Fibroblast of skin of scalp (primary cell): ENCODE measurements at regions not wholly inside any gene's neighbourhood (a gene's known extent, or its start where the extent isn't known, plus 50 kb on each side); places are given as distances from the start of the nearest gene placed in this dataset.

Experiments
- DNase-seq: peaks from one replicate; pipeline ENCODE4 v3.0.0-alpha.2; 2013

DNA sequence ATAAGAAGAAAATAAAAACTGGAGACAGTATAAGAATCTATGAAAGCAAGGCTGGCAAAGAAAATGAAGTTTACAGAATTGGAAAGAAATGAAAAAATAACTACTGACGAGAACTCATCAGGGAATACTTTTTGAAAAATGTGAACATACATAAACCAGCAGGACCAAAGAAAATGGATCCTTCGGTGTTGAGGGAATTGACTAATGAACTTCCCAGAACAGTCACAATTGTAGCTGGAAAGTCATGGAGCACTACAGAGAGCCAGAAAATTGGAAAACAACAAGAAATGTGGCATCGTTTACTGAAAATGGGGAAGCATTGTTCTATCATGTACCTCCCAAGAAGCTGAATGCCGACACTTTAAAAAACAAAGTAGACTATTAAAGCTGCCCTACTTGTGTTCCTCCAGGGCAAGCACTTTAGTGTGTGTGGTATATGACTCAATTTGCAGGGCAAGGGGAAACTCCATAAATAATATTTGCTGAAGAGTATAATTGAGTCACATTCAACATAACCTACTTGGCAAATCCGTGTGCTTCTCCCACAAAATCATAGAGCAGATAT, 1221.6 kb upstream of the NRXN1 start:
- no peak for DNase-seq

DNA sequence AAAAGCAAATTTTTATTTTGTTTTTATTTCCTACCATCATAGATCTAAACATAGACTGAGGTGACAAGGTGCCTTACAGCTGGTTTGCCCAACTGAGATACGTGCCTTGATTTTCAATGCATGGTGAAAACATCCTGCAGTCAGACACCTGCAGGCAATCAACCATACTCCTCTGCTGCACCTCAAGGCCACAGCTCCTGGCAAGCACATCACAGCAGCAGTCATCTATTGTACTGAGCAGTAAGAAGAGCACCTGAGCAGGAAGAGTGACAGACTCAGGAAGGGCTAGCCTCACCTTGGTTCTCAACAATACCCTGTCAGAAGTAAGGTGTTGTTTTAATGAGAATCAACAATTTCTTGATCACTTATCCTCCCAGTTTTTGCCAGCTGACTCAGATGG, 1206.8 kb upstream of the NRXN1 start:
- DNase-seq: no peak

DNA sequence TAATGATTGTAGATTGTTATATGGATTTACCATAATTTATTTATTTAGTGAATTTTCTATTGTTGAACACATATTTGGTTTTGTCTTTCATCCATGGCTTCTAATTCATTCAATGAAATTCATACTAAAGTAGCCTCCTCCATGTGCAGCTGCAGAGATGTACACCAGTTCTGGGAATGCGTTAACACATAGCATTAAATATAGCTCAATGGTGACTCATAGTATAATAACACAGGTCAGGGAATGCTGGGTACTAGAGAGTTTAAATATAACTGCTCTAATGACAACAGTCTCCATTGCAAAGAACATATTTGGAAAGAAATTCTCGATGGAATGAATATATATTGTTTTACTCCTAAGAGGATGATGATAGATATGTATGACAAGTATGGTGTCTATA, 1190.2 kb upstream of the NRXN1 start:
- peak; percentile 75 for DNase-seq

DNA sequence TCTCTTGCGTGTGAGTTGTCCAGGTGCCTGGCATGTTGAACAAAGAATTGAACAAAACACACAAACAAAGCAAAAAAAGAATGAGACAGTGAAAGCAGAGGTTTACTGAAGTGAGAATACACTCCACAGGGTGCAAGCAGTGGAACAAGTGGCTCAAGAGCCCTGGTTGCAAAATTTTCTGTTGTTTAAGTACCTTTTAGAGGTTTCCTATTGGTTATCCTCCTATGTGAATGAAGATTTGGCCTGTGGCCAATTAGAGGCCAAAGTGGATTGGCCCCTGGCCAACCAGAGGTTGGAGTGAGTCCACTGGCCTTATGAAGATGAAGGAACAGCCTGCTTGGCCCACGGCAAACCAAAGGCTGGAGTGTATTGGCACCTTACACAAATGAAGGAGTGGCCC, 1188.5 kb upstream of the NRXN1 start:
- DNase-seq: no peak

DNA sequence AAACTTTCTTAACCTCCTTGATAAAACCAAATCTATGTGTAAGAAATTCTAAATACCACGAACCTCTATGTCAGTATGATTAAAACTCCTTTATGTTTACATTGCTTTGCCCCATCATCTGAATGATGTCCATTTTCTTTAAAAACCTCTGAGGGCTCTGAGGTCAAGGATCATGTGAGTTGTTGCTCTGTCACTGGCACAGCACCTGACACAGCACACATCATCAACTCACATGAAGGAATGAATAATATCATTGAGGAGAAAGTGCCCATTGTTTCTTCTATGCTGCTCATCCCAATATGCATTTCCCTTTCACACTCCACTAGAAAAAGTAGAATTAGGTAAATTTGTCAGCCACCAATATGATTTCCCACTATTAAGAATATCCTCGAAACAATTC, 1178.7 kb upstream of the NRXN1 start:
- DNase-seq: no peak

DNA sequence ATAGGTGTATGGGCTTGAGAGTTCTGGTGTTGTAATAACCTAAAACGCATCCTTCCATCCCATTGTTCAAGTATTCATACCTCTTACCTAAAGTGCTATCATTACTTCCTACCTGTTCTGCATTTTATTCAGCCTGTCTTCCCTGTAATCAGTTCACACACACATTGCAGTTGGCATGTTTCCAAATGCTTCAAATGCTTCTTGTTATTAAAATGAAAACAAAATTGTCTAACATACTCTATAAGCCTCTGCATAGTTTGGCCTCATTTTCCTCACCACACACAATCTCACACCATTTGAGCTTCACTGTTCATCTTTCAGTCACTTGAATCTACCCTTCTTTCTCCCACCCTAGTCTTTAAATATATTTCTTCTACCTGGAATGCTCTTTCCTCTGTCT, 1178.2 kb upstream of the NRXN1 start:
- peak; percentile 12 for DNase-seq

DNA sequence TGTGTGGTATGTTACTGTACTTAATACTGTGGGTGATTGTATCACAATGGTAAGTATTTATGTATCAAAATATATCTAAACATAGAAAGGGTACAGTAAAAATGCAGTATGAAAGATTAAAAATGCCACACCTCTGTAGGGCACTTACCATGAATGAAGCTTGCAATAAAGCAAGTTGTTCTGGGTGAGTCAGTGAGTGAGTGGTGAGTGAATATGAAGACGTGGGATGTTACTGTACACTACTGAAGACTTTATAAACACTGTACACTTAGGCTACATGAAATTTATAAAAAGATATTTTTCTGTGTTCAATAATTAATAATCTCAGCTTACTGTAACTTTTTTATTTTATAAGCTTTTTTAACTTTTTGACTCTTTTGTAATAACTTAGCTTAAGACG, 1162.4 kb upstream of the NRXN1 start:
- no peak for DNase-seq

DNA sequence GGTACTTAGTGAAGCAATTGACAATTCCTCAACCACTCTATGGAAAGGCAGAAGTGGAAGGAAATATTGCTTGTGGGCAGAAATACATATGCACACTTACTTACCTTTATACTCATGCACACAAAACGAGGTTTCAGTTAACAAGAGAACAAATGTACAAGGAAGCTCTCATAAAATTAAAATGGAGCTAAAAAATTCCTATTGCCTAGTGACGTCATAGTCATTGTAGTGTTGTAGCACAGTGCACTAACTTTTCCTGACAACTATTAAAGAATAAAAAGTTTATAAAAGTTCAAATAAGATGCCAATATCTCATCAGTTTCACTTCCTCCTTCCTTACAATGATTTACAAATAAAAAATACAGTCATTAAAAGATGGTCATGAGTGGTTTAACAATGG, 1161.9 kb upstream of the NRXN1 start:
- no peak for DNase-seq

DNA sequence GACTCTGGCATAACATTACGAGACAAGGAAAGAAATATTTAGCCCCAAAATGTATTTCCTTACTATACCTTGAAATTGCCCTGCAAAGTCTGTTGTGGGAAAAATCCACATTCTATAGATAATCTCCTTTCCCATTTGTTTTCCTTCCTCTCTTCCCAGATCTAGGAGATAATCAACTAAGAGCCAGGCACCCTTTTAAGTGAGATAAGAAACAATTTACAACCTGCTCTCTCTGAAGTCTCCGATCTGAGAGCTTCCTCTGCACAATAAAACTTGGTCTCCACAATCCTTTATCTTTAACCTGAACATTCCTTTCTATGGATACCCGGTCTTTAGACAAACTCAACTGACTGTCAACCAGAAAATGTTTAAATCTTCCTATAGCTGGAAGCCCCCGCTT, 1160.7 kb upstream of the NRXN1 start:
- no peak for DNase-seq

DNA sequence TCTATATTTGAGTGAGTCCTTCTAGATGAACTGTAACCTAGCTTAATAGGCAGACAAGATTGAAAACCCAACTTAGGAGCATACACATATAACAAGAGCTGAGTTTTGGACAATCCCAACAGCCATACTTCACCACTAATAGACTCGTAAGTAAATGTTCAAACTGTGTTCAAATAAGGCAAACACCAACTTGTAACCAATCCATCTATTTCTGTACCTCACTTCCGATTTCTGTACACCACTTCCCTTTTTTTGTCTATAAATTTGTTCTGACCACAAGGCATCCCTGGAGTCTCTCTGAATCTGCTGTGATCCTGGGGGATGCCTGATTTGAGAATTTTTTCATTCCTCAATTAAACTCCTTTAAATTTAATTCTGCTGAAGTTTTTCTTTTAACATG, 1149.1 kb upstream of the NRXN1 start:
- no peak for DNase-seq

DNA sequence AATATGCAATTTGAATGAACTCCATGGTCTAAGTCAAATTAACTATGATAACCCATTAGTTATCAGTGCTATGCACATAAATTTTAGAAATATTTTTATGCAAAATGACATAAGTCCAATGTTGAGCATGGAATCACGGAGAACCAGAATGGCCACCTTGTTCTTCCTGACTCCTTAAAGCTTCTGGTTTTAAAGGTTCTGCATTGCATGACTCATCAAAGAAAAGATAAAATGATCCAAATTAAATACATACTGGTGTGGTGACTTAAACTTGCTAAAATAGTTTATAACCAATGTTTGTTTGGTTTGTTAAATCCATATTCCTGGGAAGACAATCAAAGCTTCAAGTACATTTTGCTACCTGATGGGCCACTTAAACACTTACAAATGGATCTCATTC, 1146.9 kb upstream of the NRXN1 start:
- DNase-seq: peak; percentile 3

DNA sequence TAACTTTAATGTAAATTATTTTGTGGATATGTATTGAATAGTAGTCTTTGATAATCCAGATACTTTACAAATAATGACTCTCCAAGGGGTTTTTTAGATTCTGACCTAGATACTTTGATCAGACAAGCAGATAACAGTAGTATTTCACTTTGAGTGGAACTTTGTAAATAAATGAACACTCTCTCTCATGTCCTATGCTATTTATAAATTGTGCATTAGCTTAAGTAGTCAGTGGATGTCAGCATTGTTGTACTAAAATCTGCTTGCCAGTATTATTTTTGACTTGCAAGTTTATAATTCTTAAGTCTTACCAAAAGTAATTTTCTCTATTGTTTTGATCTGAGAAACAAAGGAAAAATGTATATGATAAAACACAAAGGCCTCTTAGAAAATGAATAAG, 1113.1 kb upstream of the NRXN1 start:
- DNase-seq: peak; percentile 21

DNA sequence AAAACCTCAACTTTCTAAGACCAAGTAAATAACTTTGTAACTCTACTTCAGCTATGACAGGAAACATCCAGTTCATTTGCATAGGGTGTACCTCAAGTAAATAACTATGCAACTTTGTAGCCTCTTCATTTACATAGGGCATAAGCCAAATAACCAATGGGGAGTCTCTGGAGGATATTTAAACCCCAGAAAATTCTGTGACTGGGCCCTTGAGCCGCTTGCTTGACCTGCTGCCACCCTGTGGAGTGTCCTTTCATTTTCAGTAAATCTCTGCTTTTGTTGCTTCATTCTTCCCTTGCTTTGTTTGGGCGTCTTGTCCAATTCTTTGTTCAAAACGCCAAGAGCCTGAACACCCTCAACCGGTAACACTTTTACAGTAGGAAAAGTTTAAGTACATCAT, 1112.7 kb upstream of the NRXN1 start:
- DNase-seq: peak; percentile 9

DNA sequence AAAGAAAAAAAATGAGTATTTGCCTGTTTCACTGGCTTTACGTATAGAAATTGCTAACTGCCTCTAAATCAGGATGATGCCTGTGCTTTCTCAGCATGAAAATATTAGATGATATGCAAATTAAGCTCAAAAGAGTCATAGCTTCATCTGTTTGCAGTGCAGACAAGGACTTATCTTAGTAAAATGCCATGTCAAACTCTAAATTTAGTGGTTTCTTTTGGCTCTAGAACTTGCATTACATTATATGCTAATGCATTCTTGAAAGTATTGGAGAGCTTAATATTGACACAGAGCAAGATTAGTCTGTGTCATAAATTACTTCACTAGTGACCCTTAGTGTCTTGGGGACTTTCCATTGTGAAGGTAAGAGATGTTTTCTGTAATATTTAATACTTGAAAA, 1109.1 kb upstream of the NRXN1 start:
- DNase-seq: peak; percentile 48

DNA sequence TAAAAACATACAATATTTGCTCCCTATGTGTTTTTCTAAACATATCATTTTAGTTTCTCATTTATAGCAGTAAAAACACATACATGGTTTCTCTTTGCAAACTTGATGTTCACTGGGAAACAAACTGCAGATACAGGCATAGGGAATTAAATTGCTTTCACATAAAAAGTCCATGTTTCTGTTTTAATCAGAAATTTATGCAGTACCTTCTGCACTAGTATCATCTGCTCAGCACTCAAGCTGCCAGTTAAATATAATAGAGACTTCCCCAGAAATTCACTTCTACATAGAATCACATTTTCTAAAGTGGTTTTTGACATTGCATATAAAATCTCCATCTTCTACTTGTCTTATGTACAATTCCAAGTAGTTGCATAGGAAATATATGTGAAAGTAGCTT, 1107.3 kb upstream of the NRXN1 start:
- no peak for DNase-seq

DNA sequence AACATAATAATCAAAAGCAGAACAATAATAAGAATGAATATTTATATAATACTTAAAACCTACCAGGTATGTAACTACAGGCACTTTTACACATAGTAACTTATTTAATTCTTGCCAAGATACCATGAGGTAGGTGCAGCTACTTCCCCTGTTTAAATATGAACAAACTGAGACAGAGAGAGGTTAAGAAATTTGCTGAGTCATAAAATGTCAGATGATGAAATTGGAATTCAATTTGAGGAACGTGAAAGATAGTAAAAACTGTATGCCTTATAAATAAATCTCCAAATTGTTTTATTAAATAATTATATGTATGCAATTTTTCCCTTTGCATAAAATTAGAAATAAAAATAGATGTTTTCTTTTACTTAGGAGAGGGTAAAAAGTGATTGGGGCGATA, 1103.3 kb upstream of the NRXN1 start:
- no peak for DNase-seq

DNA sequence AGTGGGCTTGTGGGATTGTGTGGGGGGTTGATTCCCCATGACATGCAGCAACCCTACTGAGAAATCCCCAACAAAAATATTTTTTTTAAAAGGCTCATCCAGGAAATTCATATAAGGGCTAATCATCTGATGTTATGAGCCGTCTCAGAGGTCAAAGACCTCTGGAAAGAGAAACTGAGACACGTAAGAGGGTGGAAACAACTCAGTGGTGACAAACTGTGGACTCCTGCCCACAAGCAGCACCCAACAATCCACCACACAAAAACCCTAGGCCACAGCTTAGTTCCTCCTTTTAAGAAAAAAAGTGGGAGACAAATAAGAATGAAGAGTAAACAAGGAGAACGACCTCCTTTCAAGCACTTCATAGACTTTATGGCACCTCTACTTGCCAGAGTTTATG, 1096.1 kb upstream of the NRXN1 start:
- DNase-seq: no peak

DNA sequence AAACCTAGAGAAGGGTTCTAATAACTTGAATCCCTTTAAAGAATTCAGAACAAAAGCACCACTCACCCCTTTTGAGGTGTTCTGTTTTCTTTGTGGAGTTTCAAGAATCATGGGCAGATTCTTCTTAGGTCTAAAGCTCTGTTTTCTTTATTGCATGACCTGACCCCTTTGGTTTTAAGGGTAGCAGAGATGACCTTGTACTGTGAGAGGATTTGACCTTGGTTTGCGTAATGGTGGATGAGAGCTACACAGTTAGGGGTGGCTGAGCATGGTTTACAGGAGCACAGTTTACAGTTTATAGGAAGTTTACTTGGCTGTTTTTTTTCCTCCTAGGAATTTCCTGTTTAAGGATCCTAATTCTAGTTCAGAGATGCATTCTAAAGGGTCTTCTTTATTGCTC, 1095.6 kb upstream of the NRXN1 start:
- no peak for DNase-seq

DNA sequence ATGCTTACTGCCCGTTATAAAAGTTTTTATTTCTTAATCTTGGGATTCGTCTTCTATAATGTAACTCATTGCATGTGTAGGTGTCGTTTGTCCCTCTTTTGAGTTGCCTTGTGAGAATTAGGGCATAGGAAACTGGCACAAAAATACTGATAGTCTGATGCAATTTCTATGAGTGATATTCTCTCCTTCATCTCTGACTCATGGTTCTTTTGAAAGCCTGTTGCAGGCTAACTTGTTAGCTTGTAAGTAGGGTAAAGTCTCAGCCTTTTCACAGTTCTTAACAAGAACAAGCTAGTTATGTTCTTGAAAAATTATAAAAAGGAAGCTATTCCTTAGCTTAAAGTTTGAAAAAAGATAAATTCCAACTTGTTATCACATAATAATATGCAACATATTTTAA, 1085.4 kb upstream of the NRXN1 start:
- DNase-seq: peak; percentile 65

DNA sequence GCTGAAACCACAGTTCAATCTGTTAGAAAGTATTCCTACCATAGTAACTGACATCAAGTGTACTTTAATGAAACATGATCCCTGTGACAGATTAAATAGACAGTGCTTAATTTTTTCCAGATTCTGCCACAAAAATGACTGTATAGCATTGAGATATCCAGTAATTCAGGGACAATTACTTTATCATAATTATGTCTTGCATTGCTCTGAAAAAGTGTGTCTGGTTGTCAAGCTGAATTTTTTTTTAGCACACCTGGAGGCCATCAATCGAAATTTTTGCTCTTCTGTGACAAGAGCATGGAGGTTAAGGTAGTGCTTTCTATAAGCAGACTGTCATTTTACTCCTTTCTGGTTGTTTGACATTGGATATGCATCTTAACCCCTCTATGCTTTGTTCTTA, 1083.8 kb upstream of the NRXN1 start:
- DNase-seq: no peak

DNA sequence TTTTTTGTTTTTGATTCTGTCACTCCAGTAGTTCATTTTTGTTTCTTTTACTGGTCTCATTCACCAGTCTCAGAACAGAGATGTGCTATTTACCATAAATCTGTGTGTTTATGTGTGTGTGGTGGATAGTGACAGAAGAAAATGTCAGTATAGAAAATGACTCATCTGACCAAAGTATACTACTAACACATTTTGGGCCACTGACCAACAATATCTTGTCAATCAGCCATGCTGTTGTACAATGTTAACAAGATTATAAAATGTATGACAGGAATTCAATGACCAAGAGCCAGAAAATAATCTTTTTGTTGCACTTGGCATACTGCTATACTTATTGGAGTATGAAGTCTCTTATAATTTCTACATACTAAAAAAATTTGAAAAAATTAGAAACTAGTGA, 1081.4 kb upstream of the NRXN1 start:
- DNase-seq: peak; percentile 90

DNA sequence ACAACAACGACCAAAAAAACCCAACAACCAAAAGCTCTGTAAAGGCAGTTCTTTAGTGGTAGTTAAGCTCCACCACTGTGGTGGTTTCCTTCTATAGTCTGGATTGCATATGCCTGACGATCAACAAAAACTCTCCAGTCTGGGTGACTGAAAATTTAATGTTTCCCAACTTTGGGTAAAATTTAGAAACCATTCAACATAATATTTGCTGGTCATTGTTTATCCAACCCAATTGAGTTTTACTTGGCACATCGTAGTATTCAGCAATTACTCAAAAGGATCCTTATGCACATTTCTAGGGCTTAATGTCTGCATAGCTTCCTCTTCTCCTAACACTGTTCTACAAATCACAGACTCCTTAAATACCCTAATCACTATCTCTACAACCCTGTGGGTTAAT, 1080.2 kb upstream of the NRXN1 start:
- peak; percentile 34 for DNase-seq

DNA sequence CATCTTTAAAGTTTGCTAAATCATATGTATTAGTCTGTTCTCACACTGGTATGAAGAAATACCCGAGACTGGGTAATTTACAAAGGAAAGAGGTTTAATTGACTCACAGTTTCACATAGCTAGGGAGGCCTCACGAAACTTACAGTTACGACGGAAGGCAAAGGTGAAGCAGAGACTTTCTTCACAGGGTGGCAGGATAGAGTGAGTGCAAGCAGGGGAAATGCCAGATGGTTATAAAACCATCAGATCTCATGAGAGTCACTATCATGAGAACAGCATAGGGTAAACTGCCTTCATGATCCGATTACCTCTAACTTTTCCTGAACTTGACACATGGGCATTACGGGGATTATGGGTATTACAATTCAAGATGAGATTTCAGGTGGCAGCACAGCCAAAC, 1075.2 kb upstream of the NRXN1 start:
- no peak for DNase-seq

DNA sequence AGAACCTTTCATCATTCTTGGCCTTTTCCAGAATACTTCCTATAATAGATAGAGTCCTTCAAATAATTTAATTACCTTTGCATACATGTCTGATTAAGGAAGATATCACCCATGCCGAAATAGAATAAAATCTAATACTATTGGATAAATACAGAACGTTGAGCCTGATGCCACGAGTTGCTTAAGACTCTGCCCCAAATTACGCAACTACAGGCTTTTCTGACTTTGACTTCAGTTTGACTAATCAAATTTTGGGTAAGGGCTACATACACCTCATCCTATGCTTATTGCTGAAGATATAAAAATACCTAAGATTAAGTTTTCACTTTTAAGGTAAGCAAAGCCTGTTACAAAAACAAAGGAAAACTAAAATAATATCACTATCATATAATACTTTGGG, 1065.1 kb upstream of the NRXN1 start:
- no peak for DNase-seq

DNA sequence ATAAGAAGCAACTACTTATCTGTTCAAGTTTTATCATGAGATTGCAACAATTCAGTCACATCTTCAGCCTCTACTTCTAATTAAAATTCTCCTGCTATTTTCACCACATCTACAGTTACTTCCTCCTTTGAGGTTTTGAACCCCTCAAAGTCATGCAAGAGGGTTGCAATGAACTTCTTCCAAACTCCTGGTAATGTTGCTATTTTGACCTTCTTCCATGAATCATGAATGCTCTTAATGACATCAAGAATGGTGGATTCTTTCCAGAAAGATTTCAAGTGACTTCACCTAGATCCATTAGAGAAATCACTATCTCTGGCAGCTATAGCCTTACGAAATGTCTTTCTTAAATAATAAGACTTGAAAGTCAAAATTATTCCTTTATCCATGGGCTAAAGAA, 1052.8 kb upstream of the NRXN1 start:
- peak; percentile 11 for DNase-seq

DNA sequence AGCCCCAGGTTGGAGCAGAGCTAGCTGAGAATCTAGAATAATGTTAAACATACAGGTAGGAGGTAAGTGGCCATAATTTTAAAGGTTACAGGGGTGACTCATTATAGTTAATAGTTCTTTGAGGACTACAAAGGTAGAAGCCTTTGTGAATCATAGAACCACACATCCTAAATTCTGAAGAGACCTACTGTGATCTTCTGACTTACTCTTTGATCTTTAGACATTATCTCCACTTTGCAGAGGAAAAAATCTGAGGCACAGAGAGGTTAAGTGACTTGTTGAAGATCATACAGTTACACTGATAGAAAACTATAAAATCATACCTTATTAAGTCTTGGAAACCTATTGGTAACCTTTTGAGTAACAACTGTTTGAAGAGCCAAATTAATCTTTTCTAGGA, 1051.3 kb upstream of the NRXN1 start:
- no peak for DNase-seq
